Heart right ventricle (tissue), 16 donors: ENCODE measurements at regions not wholly inside any gene's neighbourhood (a gene's known extent, or its start where the extent isn't known, plus 50 kb on each side); places are given as distances from the start of the nearest gene placed in this dataset.

Experiments
- ATAC-seq, 8 donors: fragments of 200-7000 bp; cut with Tn5 transposase; one replicate each; pipeline ENCODE4 v1.9.1; 2020; ENCODE audit warnings: mild to moderate bottlenecking in 8 of 8, moderate library complexity in 8 of 8, moderate number of reproducible peaks in 1 of 8
- DNase-seq, 2 donors: peaks; one replicate each; pipeline ENCODE4 v3.0.0-alpha.2; 2020
- H3K27ac ChIP-seq, 10 donors: fragments of 200-600 bp; sonication (generic) in 2 of 10; one replicate each; pipeline versions ENCODE4 v1.5.0 to v1.8.0; 2020 to 2022; ENCODE audit warnings: mild to moderate bottlenecking in 3 of 10
- H3K27me3 ChIP-seq, 7 donors: fragments of 200-600 bp; one replicate each; pipeline ENCODE4 v1.8.0; 2021 to 2022; ENCODE audit warnings: mild to moderate bottlenecking in 2 of 7
- H3K36me3 ChIP-seq, 9 donors: fragments of 200-600 bp; sonication (generic) in 1 of 9; one replicate each; pipeline versions ENCODE4 v1.5.0 to v1.8.0; 2020 to 2022; ENCODE audit warnings: mild to moderate bottlenecking in 2 of 9
- H3K4me1 ChIP-seq, 9 donors: fragments of 200-600 bp; sonication (generic) in 1 of 9; one replicate each; pipeline versions ENCODE4 v1.5.0 to v1.8.0; 2020 to 2022; ENCODE audit warnings: mild to moderate bottlenecking in 4 of 9
- H3K4me3 ChIP-seq, 10 donors: fragments of 200-600 bp; sonication (generic) in 2 of 10; one replicate each; pipeline versions ENCODE4 v1.5.0 to v1.8.0; 2020 to 2022; ENCODE audit warnings: mild to moderate bottlenecking in 7 of 10, moderate library complexity in 2 of 10
- H3K9me3 ChIP-seq, 11 donors: fragments of 200-600 bp in 10 of 11; sonication (generic) in 2 of 11; one replicate each; pipeline versions ENCODE4 v1.5.0 to v1.8.0; 2013 to 2022; ENCODE audit warnings: mild to moderate bottlenecking in 2 of 11, control low read depth in 1 of 11, moderate library complexity in 1 of 11
- WGBS, 2 donors: extraction: QIAGEN DNeasy Blood & Tissue Kit; methylation state at CpG; one replicate each; pipeline ENCODE4 v1.1.7; 2013; ENCODE audit warnings: inconsistent platforms in 1 of 2; 5-methylcytosine and 5-hydroxymethylcytosine counted together
- intact Hi-C, 10 donors: fragments of 100-400 bp; cut with DNase I; formaldehyde crosslinking; loops; one replicate each; pipeline versions ENCODE4 v1.11.1 to v1.14.2; 2022
- TF ChIP-seq, protein P1 (sequence below), 9 donors: fragments of 200-600 bp; sonication (generic) in 2 of 9; IDR thresholded peaks; one replicate each; pipeline versions ENCODE4 v1.5.0 to v1.8.0; 2021 to 2022; ENCODE audit warnings: antibody characterized with exemption in 9 of 9, mild to moderate bottlenecking in 5 of 9, moderate library complexity in 1 of 9
- donor health status: Arrhythmogenic right ventricular cardiomyopathy.
- donor health status: ischemic (EF 13 %, LVEDD 7.1; RV severe dilation, severe dysfunction).
- donor health status: healthy with polysubstance abuse.
- donor health status: DM: no; HTN: yes; CAD: no.
- donor health status: DM: no; HTN: no; CAD: no.
- donor health status: ischemic (EF 25% LVEDD 6.9; RV normal size, moderate dysfunction).
- donor health status: ischemic (EF 25% LVEDD 5.7; RV mildly dilated, moderate dysfunction).
- donor health status: healthy.
- donor health status: DM: yes; HTN: yes; CAD: no.
- donor health status: Ischemic cardiomyopathy.
- donor health status: ischemic (EF 35%, LVEDD 5.7; RV mildly dilated, moderate dysfunction).
- donor health status: nonischemic (EF 11% LVEDD 7.7; RV severe dilation, severe dysfunction).
- donor health status: DM: yes; HTN: yes; CAD: no.
- donor health status: PGD.
- donor health status: ischemic (EF 29% LVEDD 5.4; RV normal size, mild dysfunction).
- donor health status: nonischemic (EF 23%, LVEDD 6.1; RV moderate dilation, normal function).

DNA sequence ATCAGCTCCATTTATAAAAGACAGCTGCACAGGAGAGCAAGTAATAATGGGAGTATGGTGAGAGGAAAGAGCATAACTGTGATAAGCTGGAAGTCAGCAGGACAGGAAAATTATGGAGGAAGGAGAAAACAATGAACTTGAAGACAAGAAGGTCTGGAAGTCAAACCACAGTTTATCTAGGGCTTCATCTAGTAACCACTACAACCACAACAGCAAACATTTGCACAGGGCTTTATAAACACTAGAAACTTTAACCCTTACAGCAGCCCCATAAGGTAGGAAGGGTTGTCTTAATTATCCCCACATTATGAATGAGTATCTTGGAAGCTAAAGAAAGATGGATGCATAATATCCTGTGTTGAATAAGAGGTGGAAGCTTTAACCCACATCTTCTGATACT is 820.8 kb downstream of the IGSF11 start:
- Histone ChIP-seq H3K4me3 (no peak overlapping the region), H3K36me3 (no peaks in the 10 kb centered on the region), H3K27ac (no peak overlapping the region), H3K27me3 (peaks cover 0 to 2% (median 0%) of the 10 kb centered on the region in 7 donors), H3K9me3 (peaks cover 0 to 2% (median 0%) of the 10 kb centered on the region in 11 donors), H3K4me1 (no peaks in the 10 kb centered on the region)
- intact Hi-C loops: no loop called here
- TF ChIP-seq, protein P1, sequence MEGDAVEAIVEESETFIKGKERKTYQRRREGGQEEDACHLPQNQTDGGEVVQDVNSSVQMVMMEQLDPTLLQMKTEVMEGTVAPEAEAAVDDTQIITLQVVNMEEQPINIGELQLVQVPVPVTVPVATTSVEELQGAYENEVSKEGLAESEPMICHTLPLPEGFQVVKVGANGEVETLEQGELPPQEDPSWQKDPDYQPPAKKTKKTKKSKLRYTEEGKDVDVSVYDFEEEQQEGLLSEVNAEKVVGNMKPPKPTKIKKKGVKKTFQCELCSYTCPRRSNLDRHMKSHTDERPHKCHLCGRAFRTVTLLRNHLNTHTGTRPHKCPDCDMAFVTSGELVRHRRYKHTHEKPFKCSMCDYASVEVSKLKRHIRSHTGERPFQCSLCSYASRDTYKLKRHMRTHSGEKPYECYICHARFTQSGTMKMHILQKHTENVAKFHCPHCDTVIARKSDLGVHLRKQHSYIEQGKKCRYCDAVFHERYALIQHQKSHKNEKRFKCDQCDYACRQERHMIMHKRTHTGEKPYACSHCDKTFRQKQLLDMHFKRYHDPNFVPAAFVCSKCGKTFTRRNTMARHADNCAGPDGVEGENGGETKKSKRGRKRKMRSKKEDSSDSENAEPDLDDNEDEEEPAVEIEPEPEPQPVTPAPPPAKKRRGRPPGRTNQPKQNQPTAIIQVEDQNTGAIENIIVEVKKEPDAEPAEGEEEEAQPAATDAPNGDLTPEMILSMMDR (IDR thresholded peaks at IDR 0.05): no peak
- ATAC-seq (no peak), DNase-seq (no peak)

DNA sequence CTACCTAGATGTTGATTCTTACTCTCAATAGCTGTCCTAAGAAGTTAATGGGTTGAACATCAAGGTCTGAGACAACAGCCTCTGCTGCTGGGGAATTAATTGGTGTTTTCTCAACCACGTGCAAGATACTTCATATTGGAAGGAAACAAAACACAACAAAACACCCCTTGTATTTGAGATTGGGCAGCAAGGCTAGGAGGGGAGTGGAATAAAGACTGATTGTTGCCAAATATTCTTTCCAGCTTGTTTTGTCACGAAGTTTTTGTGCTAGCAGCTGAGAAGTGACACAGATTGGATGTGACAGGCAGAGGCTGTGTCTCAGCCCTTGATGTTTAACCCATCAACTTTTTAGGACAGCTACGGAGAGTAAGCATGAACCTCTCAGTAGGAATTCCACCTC is 808.4 kb downstream of the IGSF11 start:
- Histone ChIP-seq H3K27me3 (no peaks in the 10 kb centered on the region), H3K4me3 (no peak overlapping the region), H3K36me3 (no peaks in the 10 kb centered on the region), H3K4me1 (no peaks in the 10 kb centered on the region), H3K9me3 (peaks cover 0 to 27% (median 6%) of the 10 kb centered on the region in 11 donors), H3K27ac (no peak overlapping the region)
- WGBS, 2 donors: 52 to 67% methylated on average over 3 of the region's 3 CpGs
- TF ChIP-seq, protein P1 (IDR thresholded peaks at IDR 0.05): no peak
- intact Hi-C loops: no loop called here
- DNase-seq (no peak), ATAC-seq (no peak)

DNA sequence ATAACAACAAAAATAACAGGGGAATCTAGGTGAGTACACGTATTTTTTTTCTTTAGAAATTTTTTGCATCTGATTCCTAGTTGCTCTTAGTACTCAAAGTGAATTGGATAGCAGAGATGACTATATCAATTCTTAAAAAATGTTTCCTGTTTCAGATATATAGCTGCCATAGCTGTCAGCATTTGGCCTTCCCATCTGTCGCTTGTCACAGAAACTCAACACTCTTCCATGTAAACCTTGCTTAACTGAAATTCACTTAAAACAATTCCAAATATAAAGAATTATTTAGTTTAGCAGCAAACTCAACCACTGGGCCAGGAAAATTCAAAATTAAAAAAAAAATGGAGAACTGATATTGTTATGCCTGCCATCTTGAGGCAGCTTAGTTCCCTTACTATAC is 807.5 kb downstream of the IGSF11 start:
- H3K36me3 ChIP-seq: no peaks in the 10 kb centered on the region
- no peak overlapping the region for H3K27ac ChIP-seq
- 67 to 71% methylated on average over 2 of the region's 2 CpGs for WGBS, 2 donors
- H3K27me3 ChIP-seq: no peaks in the 10 kb centered on the region
- DNase-seq (no peak), ATAC-seq (no peak)
- TF ChIP-seq, protein P1 (IDR thresholded peaks at IDR 0.05): no peak
- peaks cover 0 to 18% (median under 1%) of the 10 kb centered on the region in 11 donors for H3K9me3 ChIP-seq
- intact Hi-C loops: no loop called here
- no peaks in the 10 kb centered on the region for H3K4me1 ChIP-seq
- no peak overlapping the region for H3K4me3 ChIP-seq

DNA sequence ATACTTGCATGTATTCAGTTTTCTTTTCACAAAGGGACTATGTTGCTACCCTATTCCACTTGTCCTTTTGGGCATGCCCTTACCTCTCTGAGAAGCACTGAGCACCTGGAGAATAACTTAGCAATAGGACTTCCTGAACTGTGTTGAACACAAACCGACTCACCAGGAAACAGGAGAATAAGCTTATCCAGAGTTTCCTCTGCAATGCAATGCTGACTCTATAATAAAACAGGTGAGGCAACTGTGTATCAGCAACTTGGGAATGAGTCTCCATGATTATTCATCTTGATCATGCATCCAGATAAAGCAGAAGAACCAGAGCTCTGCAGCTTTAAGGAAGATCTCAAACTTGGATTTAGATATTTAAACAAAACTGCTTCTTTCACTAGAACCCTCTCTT is 806.5 kb downstream of the IGSF11 start:
- DNase-seq (no peak), ATAC-seq (no peak)
- Histone ChIP-seq H3K36me3 (no peaks in the 10 kb centered on the region), H3K4me3 (no peak overlapping the region), H3K27ac (no peak overlapping the region), H3K4me1 (no peaks in the 10 kb centered on the region), H3K9me3 (peaks cover 0 to 10% (median 0%) of the 10 kb centered on the region in 11 donors), H3K27me3 (no peaks in the 10 kb centered on the region)
- WGBS, 2 donors: 51 to 55% methylated on average over 1 of the region's 1 CpG
- TF ChIP-seq, protein P1 (IDR thresholded peaks at IDR 0.05): no peak
- intact Hi-C loops: no loop called here

DNA sequence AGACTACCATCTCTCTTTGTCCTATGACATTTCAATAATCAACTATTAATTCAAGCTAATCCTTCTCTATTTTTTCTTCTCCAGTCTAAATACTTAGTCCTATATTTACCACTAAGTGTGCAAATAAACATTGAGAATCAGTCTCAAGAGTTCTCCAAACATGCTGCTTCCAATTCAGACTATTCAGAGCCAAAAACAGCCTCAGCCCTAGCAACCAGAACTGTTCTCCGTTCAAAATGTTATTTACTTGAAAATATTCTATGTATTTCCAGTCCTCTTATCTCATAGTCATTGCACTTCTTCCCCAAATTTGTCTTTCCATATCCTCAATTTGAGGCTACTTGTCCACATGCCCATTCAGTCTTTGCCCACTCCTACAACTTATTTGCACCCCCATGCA is 805.5 kb downstream of the IGSF11 start:
- H3K4me1 ChIP-seq: no peaks in the 10 kb centered on the region
- no peak for DNase-seq
- TF ChIP-seq, protein P1 (IDR thresholded peaks at IDR 0.05): no peak
- 61 to 77% methylated on average over 1 of the region's 1 CpG for WGBS, 2 donors
- intact Hi-C loops: no loop called here
- ATAC-seq: no peak
- peaks cover 0 to 6% (median 0%) of the 10 kb centered on the region in 11 donors for H3K9me3 ChIP-seq
- no peaks in the 10 kb centered on the region for H3K36me3 ChIP-seq
- no peaks in the 10 kb centered on the region for H3K27me3 ChIP-seq
- H3K27ac ChIP-seq: no peak overlapping the region
- H3K4me3 ChIP-seq: no peak overlapping the region
